Aorta (tissue), 5 donors: ENCODE measurements at regions not wholly inside any gene's neighbourhood (a gene's known extent, or its start where the extent isn't known, plus 50 kb on each side); places are given as distances from the start of the nearest gene placed in this dataset.
A peak's percentile ranks its signal among the peaks of the same experiment; 100 is the strongest.

Source experiments
- ATAC-seq: fragments of 200-7000 bp; cut with Tn5 transposase; one replicate; pipeline ENCODE4 v1.9.1; 2022; ENCODE audit warnings: moderate library complexity; ENCODE audit not compliant: low FRiP score
- DNase-seq, 2 donors: peaks; one replicate each; pipeline ENCODE4 v3.0.0-alpha.2; 2020
- H3K27ac ChIP-seq, 2 donors: one replicate each; pipeline ENCODE4 v1.5.1; 2013; ENCODE audit warnings: low read length in 2 of 2, mild to moderate bottlenecking in 2 of 2, moderate library complexity in 2 of 2, control low read depth in 1 of 2, inconsistent platforms in 1 of 2, low read depth in 1 of 2
- H3K27me3 ChIP-seq, 2 donors: one replicate each; pipeline ENCODE4 v1.6.1; 2013; ENCODE audit warnings: control low read depth in 1 of 2, low read length in 1 of 2, mild to moderate bottlenecking in 1 of 2, moderate library complexity in 1 of 2; ENCODE audit not compliant: insufficient read depth in 2 of 2, control insufficient read depth in 1 of 2
- H3K36me3 ChIP-seq, 2 donors: one replicate each; pipeline ENCODE4 v1.6.1; 2013; ENCODE audit warnings: control low read depth in 1 of 2, low read length in 1 of 2, mild to moderate bottlenecking in 1 of 2; ENCODE audit not compliant: insufficient read depth in 2 of 2, control insufficient read depth in 1 of 2
- H3K4me1 ChIP-seq, 2 donors: one replicate each; pipeline ENCODE4 v1.6.1; 2013; ENCODE audit warnings: low read length in 2 of 2, control low read depth in 1 of 2, mild to moderate bottlenecking in 1 of 2, moderate library complexity in 1 of 2; ENCODE audit not compliant: insufficient read depth in 2 of 2, control insufficient read depth in 1 of 2
- H3K4me3 ChIP-seq, 2 donors: one replicate each; pipeline ENCODE4 v1.5.1; 2013; ENCODE audit warnings: low read length in 2 of 2, control low read depth in 1 of 2, mild to moderate bottlenecking in 1 of 2
- H3K9me3 ChIP-seq: one replicate; pipeline ENCODE4 v1.6.1; 2013; ENCODE audit warnings: mild to moderate bottlenecking, low read length; ENCODE audit not compliant: control insufficient read depth
- WGBS, 2 donors: extraction: QIAGEN DNeasy Blood & Tissue Kit; methylation state at CpG; one replicate each; pipeline ENCODE4 v1.1.7; 2013; 5-methylcytosine and 5-hydroxymethylcytosine counted together
- intact Hi-C, 2 donors: fragments of 100-400 bp; cut with DNase I; formaldehyde crosslinking; loops; one replicate each; pipeline versions ENCODE4 v1.14.2 to v1.15.0; 2022
- donor health status: healthy with polysubstance abuse.
- donor health status: Bipolar disorder and iron deficiency.
- donor health status: DM: no; HTN: no; CAD: no.
- donor health status: DM: no; HTN: no; CAD: no.
- donor health status: DM: yes; HTN: yes; CAD: no.

DNA sequence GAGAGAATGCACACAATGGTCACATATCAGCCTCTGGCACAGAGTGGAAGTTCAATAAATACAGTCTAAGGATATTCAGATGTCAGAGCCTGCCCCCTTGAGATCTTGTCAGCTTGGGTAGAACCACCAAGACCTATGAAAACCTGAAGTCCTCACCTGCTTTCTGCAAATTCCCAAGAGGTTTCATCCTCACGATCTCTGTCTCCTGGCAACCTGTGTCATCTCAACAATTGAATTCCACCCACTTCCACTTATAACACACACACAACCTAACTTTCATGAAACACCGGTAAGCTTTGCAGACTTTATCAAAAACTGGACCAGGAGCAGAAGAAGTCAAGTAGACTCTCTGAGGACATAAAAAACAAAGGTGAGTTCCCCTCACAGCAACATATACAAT, 151.6 kb upstream of the SLC30A5 start:
- H3K36me3 ChIP-seq, result no peaks in the 10 kb centered on the region
- H3K27ac ChIP-seq, result no peak overlapping the region
- no peaks in the 10 kb centered on the region for H3K9me3 ChIP-seq
- ATAC-seq (no peak), DNase-seq (no peak)
- no peaks in the 10 kb centered on the region for H3K27me3 ChIP-seq
- 72 to 96% methylated on average over 2 of the region's 2 CpGs for WGBS, 2 donors
- no peak overlapping the region for H3K4me3 ChIP-seq
- no peaks in the 10 kb centered on the region for H3K4me1 ChIP-seq
- intact Hi-C loops, result no loop called here

DNA sequence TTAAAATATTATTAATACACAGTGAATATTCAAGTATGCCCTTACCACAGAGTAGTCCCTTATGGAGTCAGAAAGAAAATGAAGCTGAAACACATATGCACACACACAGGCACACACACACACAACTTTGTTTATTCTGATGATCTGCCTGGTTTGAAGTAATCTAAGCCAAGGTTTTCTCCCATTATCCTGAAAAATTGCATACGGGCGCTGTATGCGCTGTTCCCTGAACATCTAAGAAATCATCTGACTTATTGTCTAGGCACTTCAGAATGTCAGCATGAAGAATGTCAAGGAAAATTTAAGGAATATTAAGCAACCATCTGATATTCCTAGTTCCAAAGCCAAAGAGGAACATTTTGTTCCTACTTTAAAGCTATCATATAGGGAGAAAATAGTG, 147.1 kb upstream of the SLC30A5 start:
- no peaks in the 10 kb centered on the region for H3K9me3 ChIP-seq
- no peaks in the 10 kb centered on the region for H3K27me3 ChIP-seq
- ATAC-seq, result no peak
- H3K27ac ChIP-seq, result no peak overlapping the region
- intact Hi-C loops, result no loop called here
- no peaks in the 10 kb centered on the region for H3K36me3 ChIP-seq
- DNase-seq, result no peak
- 96 to 99% methylated on average over 3 of the region's 3 CpGs for WGBS, 2 donors
- H3K4me1 ChIP-seq, result no peaks in the 10 kb centered on the region
- H3K4me3 ChIP-seq, result no peak overlapping the region

DNA sequence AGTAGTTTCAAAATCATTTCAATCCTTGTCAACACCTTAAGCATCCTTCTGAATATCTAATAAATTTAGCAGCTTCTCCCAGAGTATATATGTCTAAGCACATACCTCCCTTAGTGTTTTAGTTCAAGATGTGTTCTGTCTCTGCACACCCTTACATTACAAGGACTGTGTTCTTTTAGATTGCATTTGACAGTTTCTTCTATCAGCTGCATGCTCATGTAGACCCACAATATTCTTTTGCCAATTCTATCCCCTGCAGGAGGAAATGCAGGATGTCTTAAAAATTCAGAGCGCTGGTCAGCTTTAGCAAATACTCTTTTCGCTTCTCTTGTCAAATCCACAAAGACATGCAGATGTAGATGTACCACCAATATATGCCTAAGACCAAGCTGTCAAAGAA, 145.8 kb upstream of the SLC30A5 start:
- 24 to 100% methylated on average over 2 of the region's 2 CpGs for WGBS, 2 donors
- Histone ChIP-seq H3K36me3 (no peaks in the 10 kb centered on the region), H3K27ac (no peak overlapping the region), H3K9me3 (no peaks in the 10 kb centered on the region), H3K4me1 (no peaks in the 10 kb centered on the region), H3K27me3 (no peaks in the 10 kb centered on the region), H3K4me3 (no peak overlapping the region)
- no peak for ATAC-seq
- intact Hi-C loops, result no loop called here
- no peak for DNase-seq

DNA sequence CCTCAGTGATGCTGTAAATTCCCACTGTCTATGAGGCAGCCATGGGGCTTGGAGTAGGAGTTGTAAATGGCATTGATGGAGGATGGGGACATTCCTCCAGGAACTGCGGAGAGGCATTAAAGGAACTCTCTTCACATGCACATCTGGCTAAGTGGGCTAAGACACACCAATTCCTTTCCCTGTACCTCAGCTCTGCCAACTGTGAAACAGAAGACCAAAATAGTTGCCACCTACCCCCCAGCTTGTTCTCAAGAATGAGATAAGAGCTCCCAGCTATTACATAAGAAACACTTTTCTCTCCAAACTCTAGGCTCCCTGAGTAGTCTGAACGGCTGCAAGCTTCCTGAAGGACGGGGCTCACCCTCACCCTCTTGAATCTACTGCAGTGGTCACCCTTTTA, 144.6 kb upstream of the SLC30A5 start:
- DNase-seq (no peak), ATAC-seq (no peak)
- no peaks in the 10 kb centered on the region for H3K9me3 ChIP-seq
- H3K4me3 ChIP-seq, result no peak overlapping the region
- H3K27ac ChIP-seq, result no peak overlapping the region
- no peaks in the 10 kb centered on the region for H3K36me3 ChIP-seq
- WGBS, 2 donors, result 66 to 67% methylated on average over 3 of the region's 3 CpGs
- intact Hi-C loops, result no loop called here
- H3K4me1 ChIP-seq, result no peaks in the 10 kb centered on the region
- no peaks in the 10 kb centered on the region for H3K27me3 ChIP-seq

DNA sequence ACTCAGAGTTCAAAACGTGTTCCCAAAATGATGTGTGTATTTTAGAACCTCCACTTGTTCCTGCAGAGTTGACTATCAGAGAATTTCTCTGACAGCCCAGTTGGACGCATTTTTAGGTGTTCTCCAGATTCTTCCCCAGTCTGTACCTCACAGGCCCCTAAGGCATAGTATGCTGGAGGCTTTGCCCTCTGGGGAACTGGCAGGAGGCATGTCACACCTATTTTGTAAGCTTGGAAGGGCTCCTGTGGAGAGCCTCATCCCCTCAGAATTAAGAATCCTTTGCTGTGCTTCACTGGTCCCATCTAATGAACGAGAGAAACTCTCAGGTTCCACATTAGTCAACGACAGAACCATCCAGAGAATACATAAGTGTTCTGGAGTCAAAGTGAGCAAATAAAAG, 144.1 kb upstream of the SLC30A5 start:
- DNase-seq, result no peak
- no peak for ATAC-seq
- intact Hi-C loops, result no loop called here
- Histone ChIP-seq H3K27ac (no peak overlapping the region), H3K9me3 (no peaks in the 10 kb centered on the region), H3K4me3 (no peak overlapping the region), H3K36me3 (no peaks in the 10 kb centered on the region), H3K27me3 (no peaks in the 10 kb centered on the region), H3K4me1 (no peaks in the 10 kb centered on the region)
- WGBS, 2 donors, result 63 to 72% methylated on average over 4 of the region's 4 CpGs

DNA sequence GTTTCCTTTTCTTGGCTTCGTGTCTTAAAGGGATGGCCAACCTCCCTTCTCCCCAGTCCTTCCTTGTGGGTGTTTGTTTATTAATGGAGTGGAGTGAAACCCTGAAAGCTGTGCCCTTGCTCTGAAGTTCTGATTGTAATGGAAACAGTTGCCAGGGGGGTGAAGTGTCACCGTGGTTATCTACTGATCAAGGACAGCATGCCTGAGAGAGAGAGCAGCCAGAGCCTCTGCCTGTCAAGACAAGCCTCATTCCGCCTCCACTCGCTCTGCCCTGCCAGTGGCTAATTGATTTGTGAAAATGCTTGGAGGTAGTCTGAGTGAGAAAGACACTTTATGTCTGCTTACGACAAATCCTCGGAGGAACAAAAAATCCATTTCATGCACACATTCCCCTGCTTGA, 143.7 kb upstream of the SLC30A5 start:
- H3K36me3 ChIP-seq, result no peaks in the 10 kb centered on the region
- H3K27ac ChIP-seq, result no peak overlapping the region
- H3K4me3 ChIP-seq, result no peak overlapping the region
- intact Hi-C loops, result no loop called here
- WGBS, 2 donors, result 81 to 82% methylated on average over 6 of the region's 6 CpGs
- H3K27me3 ChIP-seq, result no peaks in the 10 kb centered on the region
- ATAC-seq, result no peak
- no peaks in the 10 kb centered on the region for H3K4me1 ChIP-seq
- H3K9me3 ChIP-seq, result no peaks in the 10 kb centered on the region
- no peak for DNase-seq

DNA sequence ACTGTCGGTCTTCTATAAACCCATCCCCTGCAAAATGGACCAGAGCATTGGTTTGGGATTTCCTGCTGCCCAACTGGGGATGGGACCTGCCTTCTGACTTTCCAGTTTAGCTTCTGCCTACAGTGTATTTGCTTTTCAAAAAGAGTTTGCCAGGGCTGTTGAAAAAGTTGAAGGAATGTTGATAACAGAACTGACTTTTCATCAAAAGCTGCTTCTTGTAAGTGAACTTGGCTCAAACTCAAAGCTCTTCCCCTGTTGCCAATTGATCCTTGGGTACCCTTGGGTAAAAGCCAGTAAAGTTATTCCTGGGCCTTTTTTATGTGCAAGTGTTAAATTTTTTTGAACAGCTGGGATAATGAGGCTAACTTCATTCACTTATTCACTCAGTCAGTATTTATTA, 142.9 kb upstream of the SLC30A5 start:
- no peak overlapping the region for H3K27ac ChIP-seq
- no peaks in the 10 kb centered on the region for H3K27me3 ChIP-seq
- H3K36me3 ChIP-seq, result no peaks in the 10 kb centered on the region
- H3K9me3 ChIP-seq, result no peaks in the 10 kb centered on the region
- H3K4me3 ChIP-seq, result no peak overlapping the region
- DNase-seq (no peak), ATAC-seq (no peak)
- WGBS, 2 donors, result 79 to 90% methylated on average over 1 of the region's 1 CpG
- intact Hi-C loops, result no loop called here
- H3K4me1 ChIP-seq, result no peaks in the 10 kb centered on the region

DNA sequence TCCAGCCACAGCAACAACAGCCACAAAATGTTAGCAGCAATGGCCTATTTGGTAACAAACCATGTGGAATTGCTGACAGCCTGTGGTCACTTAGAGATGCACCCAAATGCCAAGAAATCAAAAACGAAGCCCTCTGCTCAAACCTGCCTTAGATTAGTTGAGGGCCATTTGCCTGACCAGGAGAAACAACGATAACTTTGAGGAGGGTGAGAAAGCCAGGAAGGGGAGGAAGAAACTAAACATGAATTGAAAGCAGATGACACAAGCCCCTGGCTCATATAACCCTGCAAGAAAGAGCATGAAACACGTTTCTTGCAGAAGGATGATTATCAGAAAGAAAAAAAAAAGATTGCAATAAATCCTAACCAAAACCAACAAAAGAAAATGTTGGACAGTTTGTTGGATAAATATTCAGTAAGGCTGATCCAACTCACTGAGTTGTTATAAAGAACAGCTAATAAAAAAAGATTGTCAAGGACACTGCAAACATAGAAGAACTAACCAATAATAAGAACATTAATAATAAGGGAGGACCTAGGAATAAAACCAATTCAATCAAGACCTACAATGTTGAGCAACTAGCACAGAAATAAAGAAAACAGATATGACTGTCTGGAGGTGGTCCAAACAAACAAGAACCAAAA, 140.5 kb upstream of the SLC30A5 start:
- no peaks in the 10 kb centered on the region for H3K36me3 ChIP-seq
- 10 to 14% methylated on average over 3 of the region's 3 CpGs for WGBS, 2 donors
- no peak overlapping the region for H3K4me3 ChIP-seq
- H3K27me3 ChIP-seq, result no peaks in the 10 kb centered on the region
- no peaks in the 10 kb centered on the region for H3K4me1 ChIP-seq
- no peak for DNase-seq
- H3K27ac ChIP-seq, result no peak overlapping the region
- no peaks in the 10 kb centered on the region for H3K9me3 ChIP-seq
- ATAC-seq, result peak; percentile 72
- intact Hi-C loops, result no loop called here

DNA sequence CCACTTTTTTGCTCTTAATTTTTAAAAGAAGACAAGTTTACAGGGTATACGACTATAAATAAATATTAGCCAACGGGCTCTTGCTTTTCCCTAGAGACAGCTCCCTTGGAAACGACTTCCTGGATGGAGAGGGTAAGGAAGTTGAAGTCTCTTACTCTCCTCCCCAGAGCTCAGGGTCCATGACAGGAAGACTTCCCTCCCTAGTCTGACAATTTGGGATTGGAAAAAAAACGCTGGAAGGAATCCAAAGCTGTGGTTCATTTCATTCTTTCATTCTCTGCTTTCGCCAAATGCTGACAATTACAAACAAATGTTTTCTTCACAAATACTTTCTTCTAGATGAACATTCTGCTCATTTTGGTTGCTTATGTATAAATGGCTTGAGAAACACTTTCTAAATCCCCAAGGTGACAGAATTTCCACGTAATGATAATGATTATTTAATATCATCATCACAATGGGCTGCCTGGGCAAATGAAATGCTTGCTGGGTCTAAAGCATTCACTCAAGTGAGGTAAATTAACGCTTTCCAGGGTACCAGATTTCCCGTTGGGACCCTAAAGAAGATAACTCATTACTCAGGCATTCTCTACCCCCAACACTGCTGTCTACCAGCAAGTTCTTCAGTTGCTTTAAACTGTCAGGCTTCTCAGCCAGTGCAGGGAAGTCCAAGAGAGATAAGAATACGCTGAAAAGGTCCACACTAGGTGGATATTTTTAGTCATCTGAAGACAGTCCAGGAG, 139.8 kb upstream of the SLC30A5 start:
- H3K4me3 ChIP-seq, result no peak overlapping the region
- WGBS, 2 donors, result 46 to 48% methylated on average over 9 of the region's 9 CpGs
- intact Hi-C loops, result no loop called here
- DNase-seq (no peak), ATAC-seq (peak; percentile 92)
- H3K36me3 ChIP-seq, result no peaks in the 10 kb centered on the region
- H3K27ac ChIP-seq, result no peak overlapping the region
- no peaks in the 10 kb centered on the region for H3K4me1 ChIP-seq
- no peaks in the 10 kb centered on the region for H3K27me3 ChIP-seq
- H3K9me3 ChIP-seq, result no peaks in the 10 kb centered on the region
